AG04449 (cell line): ENCODE measurements at regions not wholly inside any gene's neighbourhood (a gene's known extent, or its start where the extent isn't known, plus 50 kb on each side); places are given as distances from the start of the nearest gene placed in this dataset.

Source experiments
- CTCF ChIA-PET: fragments of 350-600 bp; formaldehyde crosslinking; extraction: SDS; loops from one replicate; lab custom pipeline; 2021; ENCODE audit warnings: antibody characterized with exemption; lab: Yijun Ruan, JAX
- POLR2A ChIA-PET: fragments of 400-600, 350-600 bp; formaldehyde crosslinking; extraction: SDS; loops from one replicate; lab custom pipeline; 2020; ENCODE audit warnings: antibody characterized with exemption, inconsistent platforms; lab: Yijun Ruan, JAX
- DNase-seq: peaks from one replicate; pipeline ENCODE4 v3.0.0-alpha.2; 2010; ENCODE audit warnings: low read depth, low spot score
- H3K4me3 ChIP-seq: 2 replicates; pipeline ENCODE4 v1.5.1; 2011; ENCODE audit warnings: low read depth, mild to moderate bottlenecking, control low read depth, low read length
- CTCF ChIP-seq: IDR thresholded peaks from one replicate; pipeline ENCODE4 v1.5.1; 2011; ENCODE audit warnings: mild to moderate bottlenecking, moderate library complexity, low read length, control low read depth, inconsistent platforms; ENCODE audit not compliant: insufficient read depth; ENCODE audit errors: missing control alignments

- DNase-seq, result no peak
- no peak overlapping the region for H3K4me3 ChIP-seq
- no peak for TF ChIP-seq CTCF
- CTCF ChIA-PET, result interaction anchor here (0.9 to 4.0 kb wide), 5 partner anchors 8 to 292 kb away, joined by 3 to 21 read pairs (median 5); no protein-coding TSS in a partner anchor
- POLR2A ChIA-PET, result no interaction called here
Measured at GRCh38 chr17:79379700-79380445, 231.0 kb downstream of the RBFOX3 start.

GRCh38 chr17:79377230-79377786 lies 233.5 kb downstream of the RBFOX3 start:
- TF ChIP-seq CTCF, result no peak
- POLR2A ChIA-PET, result no interaction called here
- no peak overlapping the region for H3K4me3 ChIP-seq
- CTCF ChIA-PET, result interaction anchor here (0.6 kb wide), 1 partner anchor 15 kb away, joined by 3 read pairs; no protein-coding TSS in a partner anchor
- no peak for DNase-seq

GRCh38 chr17:79374807-79375206 lies 236.0 kb downstream of the RBFOX3 start:
- POLR2A ChIA-PET, result no interaction called here
- H3K4me3 ChIP-seq, result no peak overlapping the region
- no peak for DNase-seq
- no peak for TF ChIP-seq CTCF
- CTCF ChIA-PET, result interaction anchor here (0.9 to 1.5 kb wide), 4 partner anchors 14 to 286 kb away, joined by 3 to 5 read pairs (median 3); no protein-coding TSS in a partner anchor

GRCh38 chr17:79374087-79374689 lies 236.7 kb downstream of the RBFOX3 start:
- ChIA-PET POLR2A (no interaction called here), CTCF (interaction anchor here (1.3 to 3.0 kb wide), 3 partner anchors 18 to 286 kb away, joined by 3 to 16 read pairs (median 5); no protein-coding TSS in a partner anchor)
- TF ChIP-seq CTCF, result no peak
- H3K4me3 ChIP-seq, result no peak overlapping the region
- no peak for DNase-seq

GRCh38 chr17:79372470-79373238 lies 238.2 kb downstream of the RBFOX3 start:
- CTCF ChIA-PET, result interaction anchor here (1.0 to 3.0 kb wide), 4 partner anchors 12 to 284 kb away, joined by 3 to 16 read pairs (median 3); no protein-coding TSS in a partner anchor
- POLR2A ChIA-PET, result no interaction called here
- H3K4me3 ChIP-seq, result no peak overlapping the region
- no peak for TF ChIP-seq CTCF
- no peak for DNase-seq
